ENCODE measurements at regions not wholly inside any gene's neighbourhood (a gene's known extent, or its start where the extent isn't known, plus 50 kb on each side); places are given as distances from the start of the nearest gene placed in this dataset.

- FAIRE-seq (no peak), DNase-seq (ENCODE audit: low read depth, low spot score) (no peak), ATAC-seq (no peak)
- Histone ChIP-seq H2AFZ (ENCODE audit: control insufficient read depth, low read depth, low read length) (no peak overlapping the region), H4K20me1 (ENCODE audit: control insufficient read depth, insufficient read depth) (no peaks in the 10 kb centered on the region), H3K27me3 (replicated peaks in 1 of 2; ENCODE audit: control insufficient read depth in 2 of 2, insufficient read depth in 2 of 2, low read length in 1 of 2) (no peaks in the 10 kb centered on the region), H3K4me3 (no peak overlapping the region), H3K27ac (ENCODE audit: control insufficient read depth, insufficient read depth) (no peak overlapping the region), H3K9me3 (replicated peaks; ENCODE audit: control insufficient read depth, insufficient read depth, low read length) (no peaks in the 10 kb centered on the region), H3K79me2 (ENCODE audit: control insufficient read depth, insufficient read depth, low read length) (no peaks in the 10 kb centered on the region), H3K4me2 (ENCODE audit: control insufficient read depth, insufficient read depth) (no peak overlapping the region), H3K36me3 (ENCODE audit: control insufficient read depth in 2 of 2, insufficient read depth in 2 of 2, low read length in 1 of 2) (no peaks in the 10 kb centered on the region), H3K4me1 (ENCODE audit: control insufficient read depth, insufficient read depth, low read length) (no peaks in the 10 kb centered on the region), H3K9ac (ENCODE audit: control insufficient read depth, insufficient read depth, low read length) (no peak overlapping the region)
- in situ Hi-C loops (cut with MboI) (no loop called here), intact Hi-C loops (cut with micrococcal nuclease; ENCODE audit: unreplicated experiment) (no loop called here)
- 24% methylated on average over 4 of the region's 4 CpGs for WGBS (ENCODE audit: insufficient coverage, insufficient replicate concordance, low lambda C conversion rate, missing lambda C conversion rate)
- RAD21 ChIA-PET (ENCODE audit: unreplicated experiment): no interaction called here
- TF ChIP-seq, protein P1, sequence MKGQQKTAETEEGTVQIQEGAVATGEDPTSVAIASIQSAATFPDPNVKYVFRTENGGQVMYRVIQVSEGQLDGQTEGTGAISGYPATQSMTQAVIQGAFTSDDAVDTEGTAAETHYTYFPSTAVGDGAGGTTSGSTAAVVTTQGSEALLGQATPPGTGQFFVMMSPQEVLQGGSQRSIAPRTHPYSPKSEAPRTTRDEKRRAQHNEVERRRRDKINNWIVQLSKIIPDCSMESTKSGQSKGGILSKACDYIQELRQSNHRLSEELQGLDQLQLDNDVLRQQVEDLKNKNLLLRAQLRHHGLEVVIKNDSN (IDR thresholded peaks at IDR 0.05; ENCODE audit: borderline replicate concordance, extremely low read length, insufficient read depth, low read depth, low read length): no peak
- TF ChIP-seq KDM1A (IDR thresholded peaks at IDR 0.05; ENCODE audit: borderline replicate concordance) (no peak), ESRRA (IDR thresholded peaks at IDR 0.05; ENCODE audit: low read length) (no peak), NRF1 (conservative IDR thresholded peaks at IDR 0.05; ENCODE audit: low read depth, low read length) (no peak), BCL11A (IDR thresholded peaks at IDR 0.05; ENCODE audit: low read depth, low read length) (no peak), HCFC1 (IDR thresholded peaks at IDR 0.05; ENCODE audit: low read length) (no peak), STAT3 (IDR thresholded peaks at IDR 0.05; ENCODE audit: low read depth, low read length) (no peak), ZBED1 (IDR thresholded peaks at IDR 0.05; ENCODE audit: borderline replicate concordance) (no peak), NFYB (IDR thresholded peaks at IDR 0.05; ENCODE audit: insufficient read depth, low read depth, low read length) (no peak), CEBPB (IDR thresholded peaks at IDR 0.05; ENCODE audit: borderline replicate concordance in 1 of 2, low read depth in 2 of 2, low read length in 2 of 2) (no peak), FOXM1 (IDR thresholded peaks at IDR 0.05; ENCODE audit: low read depth, low read length) (no peak), IKZF2 (IDR thresholded peaks at IDR 0.05) (no peak)
- TF ChIP-seq, protein P2, sequence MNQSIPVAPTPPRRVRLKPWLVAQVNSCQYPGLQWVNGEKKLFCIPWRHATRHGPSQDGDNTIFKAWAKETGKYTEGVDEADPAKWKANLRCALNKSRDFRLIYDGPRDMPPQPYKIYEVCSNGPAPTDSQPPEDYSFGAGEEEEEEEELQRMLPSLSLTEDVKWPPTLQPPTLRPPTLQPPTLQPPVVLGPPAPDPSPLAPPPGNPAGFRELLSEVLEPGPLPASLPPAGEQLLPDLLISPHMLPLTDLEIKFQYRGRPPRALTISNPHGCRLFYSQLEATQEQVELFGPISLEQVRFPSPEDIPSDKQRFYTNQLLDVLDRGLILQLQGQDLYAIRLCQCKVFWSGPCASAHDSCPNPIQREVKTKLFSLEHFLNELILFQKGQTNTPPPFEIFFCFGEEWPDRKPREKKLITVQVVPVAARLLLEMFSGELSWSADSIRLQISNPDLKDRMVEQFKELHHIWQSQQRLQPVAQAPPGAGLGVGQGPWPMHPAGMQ (IDR thresholded peaks at IDR 0.05; ENCODE audit: borderline replicate concordance): no peak
- TF ChIP-seq, protein P3, sequence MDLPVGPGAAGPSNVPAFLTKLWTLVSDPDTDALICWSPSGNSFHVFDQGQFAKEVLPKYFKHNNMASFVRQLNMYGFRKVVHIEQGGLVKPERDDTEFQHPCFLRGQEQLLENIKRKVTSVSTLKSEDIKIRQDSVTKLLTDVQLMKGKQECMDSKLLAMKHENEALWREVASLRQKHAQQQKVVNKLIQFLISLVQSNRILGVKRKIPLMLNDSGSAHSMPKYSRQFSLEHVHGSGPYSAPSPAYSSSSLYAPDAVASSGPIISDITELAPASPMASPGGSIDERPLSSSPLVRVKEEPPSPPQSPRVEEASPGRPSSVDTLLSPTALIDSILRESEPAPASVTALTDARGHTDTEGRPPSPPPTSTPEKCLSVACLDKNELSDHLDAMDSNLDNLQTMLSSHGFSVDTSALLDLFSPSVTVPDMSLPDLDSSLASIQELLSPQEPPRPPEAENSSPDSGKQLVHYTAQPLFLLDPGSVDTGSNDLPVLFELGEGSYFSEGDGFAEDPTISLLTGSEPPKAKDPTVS (IDR thresholded peaks at IDR 0.05; ENCODE audit: low read depth, low read length): no peak
- POLR2A ChIA-PET: no interaction called here
- CTCF ChIA-PET: no interaction called here
- SMC1A ChIA-PET (ENCODE audit: uncharacterized antibody, unreplicated experiment): no interaction called here
- BruUV-seq (replicated peaks): no TSS peak
Observed at GRCh38 chr6:65776332-65776731, 69.3 kb upstream of the EYS start.
